ENCODE measurements at regions not wholly inside any gene's neighbourhood (a gene's known extent, or its start where the extent isn't known, plus 50 kb on each side); places are given as distances from the start of the nearest gene placed in this dataset.

- Mint-ChIP-seq H3K36me3 (ENCODE audit: low read depth) (peaks cover 1% of the 10 kb centered on the region), H3K27ac (ENCODE audit: unreplicated experiment) (no peak overlapping the region), H3K4me1 (ENCODE audit: low read depth) (no peaks in the 10 kb centered on the region), H3K27me3 (ENCODE audit: low read depth) (no peaks in the 10 kb centered on the region), H3K9me3 (ENCODE audit: low read depth) (peaks cover 6% of the 10 kb centered on the region), H3K4me3 (ENCODE audit: unreplicated experiment) (no peak overlapping the region)
- DNase-seq (ENCODE audit: low spot score), result no peak
- no peak for TF ChIP-seq CTCF (IDR thresholded peaks at IDR 0.05)
Measured at GRCh38 chr5:74969726-74970125, 82.6 kb downstream of the GCNT4 start.

- Mint-ChIP-seq H3K4me3 (ENCODE audit: unreplicated experiment) (no peak overlapping the region), H3K36me3 (ENCODE audit: low read depth) (peaks cover 1% of the 10 kb centered on the region), H3K27ac (ENCODE audit: unreplicated experiment) (no peak overlapping the region), H3K9me3 (ENCODE audit: low read depth) (peaks cover under 1% of the 10 kb centered on the region), H3K27me3 (ENCODE audit: low read depth) (no peaks in the 10 kb centered on the region), H3K4me1 (ENCODE audit: low read depth) (peaks cover 3% of the 10 kb centered on the region)
- no peak for DNase-seq (ENCODE audit: low spot score)
- TF ChIP-seq CTCF (IDR thresholded peaks at IDR 0.05), result no peak
Measured at GRCh38 chr5:74966141-74967026, 86.0 kb downstream of the GCNT4 start.

- H3K9me3 Mint-ChIP-seq (ENCODE audit: low read depth), result no peaks in the 10 kb centered on the region
- no peak for DNase-seq (ENCODE audit: low spot score)
- no peak overlapping the region for H3K27ac Mint-ChIP-seq (ENCODE audit: unreplicated experiment)
- no peak overlapping the region for H3K4me3 Mint-ChIP-seq (ENCODE audit: unreplicated experiment)
- H3K27me3 Mint-ChIP-seq (ENCODE audit: low read depth), result no peaks in the 10 kb centered on the region
- H3K4me1 Mint-ChIP-seq (ENCODE audit: low read depth), result peaks cover 3% of the 10 kb centered on the region
- TF ChIP-seq CTCF (IDR thresholded peaks at IDR 0.05), result no peak
- peaks cover 1% of the 10 kb centered on the region for H3K36me3 Mint-ChIP-seq (ENCODE audit: low read depth)
Measured at GRCh38 chr5:74963407-74963806, 89.0 kb downstream of the GCNT4 start.

GRCh38 chr5:74957906-74958305 is 91.7 kb upstream of the FAM169A start:
- no peaks in the 10 kb centered on the region for H3K27me3 Mint-ChIP-seq (ENCODE audit: low read depth)

More at GRCh38 chr5:74957906-74958305, 91.7 kb upstream of the FAM169A start:
- Mint-ChIP-seq H3K4me1 (ENCODE audit: low read depth) (peaks cover 20% of the 10 kb centered on the region), H3K36me3 (ENCODE audit: low read depth) (peaks cover 2% of the 10 kb centered on the region), H3K27ac (ENCODE audit: unreplicated experiment) (no peak overlapping the region), H3K4me3 (ENCODE audit: unreplicated experiment) (no peak overlapping the region), H3K9me3 (ENCODE audit: low read depth) (peaks cover 7% of the 10 kb centered on the region)
- no peak for TF ChIP-seq CTCF (IDR thresholded peaks at IDR 0.05)
- DNase-seq (ENCODE audit: low spot score), result no peak
